MM.1S (cell line): ENCODE measurements at regions not wholly inside any gene's neighbourhood (a gene's known extent, or its start where the extent isn't known, plus 50 kb on each side); places are given as distances from the start of the nearest gene placed in this dataset.

Experiments
- EZH2 ChIP-seq: fragments of 300-600 bp; sonication (generic); optimal IDR thresholded peaks from 2 replicates; pipeline ENCODE3; 2017; ENCODE audit warnings: low read depth, mild to moderate bottlenecking, antibody characterized with exemption, low read length, mixed read lengths
- TF ChIP-seq, protein P1 (sequence below): fragments of 300-600 bp; sonication (generic); IDR thresholded peaks from 2 replicates; pipeline ENCODE4 v1.5.1; 2016; ENCODE audit warnings: antibody characterized with exemption, low read length, mixed read lengths

- TF ChIP-seq EZH2: no peak
- TF ChIP-seq, protein P1, sequence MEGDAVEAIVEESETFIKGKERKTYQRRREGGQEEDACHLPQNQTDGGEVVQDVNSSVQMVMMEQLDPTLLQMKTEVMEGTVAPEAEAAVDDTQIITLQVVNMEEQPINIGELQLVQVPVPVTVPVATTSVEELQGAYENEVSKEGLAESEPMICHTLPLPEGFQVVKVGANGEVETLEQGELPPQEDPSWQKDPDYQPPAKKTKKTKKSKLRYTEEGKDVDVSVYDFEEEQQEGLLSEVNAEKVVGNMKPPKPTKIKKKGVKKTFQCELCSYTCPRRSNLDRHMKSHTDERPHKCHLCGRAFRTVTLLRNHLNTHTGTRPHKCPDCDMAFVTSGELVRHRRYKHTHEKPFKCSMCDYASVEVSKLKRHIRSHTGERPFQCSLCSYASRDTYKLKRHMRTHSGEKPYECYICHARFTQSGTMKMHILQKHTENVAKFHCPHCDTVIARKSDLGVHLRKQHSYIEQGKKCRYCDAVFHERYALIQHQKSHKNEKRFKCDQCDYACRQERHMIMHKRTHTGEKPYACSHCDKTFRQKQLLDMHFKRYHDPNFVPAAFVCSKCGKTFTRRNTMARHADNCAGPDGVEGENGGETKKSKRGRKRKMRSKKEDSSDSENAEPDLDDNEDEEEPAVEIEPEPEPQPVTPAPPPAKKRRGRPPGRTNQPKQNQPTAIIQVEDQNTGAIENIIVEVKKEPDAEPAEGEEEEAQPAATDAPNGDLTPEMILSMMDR: no peak
These were observed 87.4 kb upstream of the PHYHIPL start for GRCh38 chr10:59088912-59089573.
